T-helper 2 cell treated with Interferon-gamma antibody and Interleukin-4, amounts not matched to agents 5 μg/mL and 100 μg/mL, for 36 hours (primary cell): ENCODE measurements at regions not wholly inside any gene's neighbourhood (a gene's known extent, or its start where the extent isn't known, plus 50 kb on each side); places are given as distances from the start of the nearest gene placed in this dataset.

Experiments
- DNase-seq: peaks from one replicate; pipeline ENCODE4 v3.0.0; 2021; ENCODE audit warnings: low spot score
- H3K27ac Mint-ChIP-seq: one replicate; pipeline ENCODE4 v1.8.0; 2021; ENCODE audit warnings: mild to moderate bottlenecking, mixed read lengths
- H3K27me3 Mint-ChIP-seq: one replicate; pipeline ENCODE4 v1.8.0; 2021; ENCODE audit warnings: low read depth, mixed read lengths
- H3K36me3 Mint-ChIP-seq: one replicate; pipeline ENCODE4 v1.8.0; 2021; ENCODE audit warnings: low read depth, mixed read lengths
- H3K4me1 Mint-ChIP-seq: one replicate; pipeline ENCODE4 v1.8.0; 2021; ENCODE audit warnings: low read depth, mixed read lengths
- H3K4me3 Mint-ChIP-seq: one replicate; pipeline ENCODE4 v1.8.0; 2022; ENCODE audit warnings: mild to moderate bottlenecking, moderate library complexity, mixed read lengths
- H3K9me3 Mint-ChIP-seq: one replicate; pipeline ENCODE4 v1.8.0; 2021; ENCODE audit warnings: mixed read lengths

DNA sequence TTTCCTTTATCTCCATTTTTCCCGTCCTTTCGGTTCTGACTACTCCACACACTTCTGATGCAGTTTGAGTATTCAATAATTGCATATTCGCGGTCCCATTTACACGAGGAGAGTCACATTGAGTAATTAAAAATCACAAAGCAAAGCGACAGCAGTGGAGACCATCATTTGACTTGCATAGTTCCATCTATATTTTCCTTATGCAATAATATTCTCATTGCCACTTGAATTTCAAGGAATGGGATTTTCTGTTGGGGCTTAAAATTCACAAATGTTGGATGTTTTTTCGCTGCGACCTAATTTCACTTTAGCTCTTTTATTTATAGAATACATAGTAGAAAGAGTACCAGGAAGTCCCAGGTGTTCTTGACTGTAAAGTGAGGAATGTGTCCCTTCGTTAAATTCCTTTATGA, 186.8 kb downstream of the ZEB2 start:
- peaks cover 7% of the 10 kb centered on the region for H3K9me3 Mint-ChIP-seq
- H3K36me3 Mint-ChIP-seq: peaks cover 7% of the 10 kb centered on the region
- H3K4me1 Mint-ChIP-seq: peaks cover 36% of the 10 kb centered on the region

DNA sequence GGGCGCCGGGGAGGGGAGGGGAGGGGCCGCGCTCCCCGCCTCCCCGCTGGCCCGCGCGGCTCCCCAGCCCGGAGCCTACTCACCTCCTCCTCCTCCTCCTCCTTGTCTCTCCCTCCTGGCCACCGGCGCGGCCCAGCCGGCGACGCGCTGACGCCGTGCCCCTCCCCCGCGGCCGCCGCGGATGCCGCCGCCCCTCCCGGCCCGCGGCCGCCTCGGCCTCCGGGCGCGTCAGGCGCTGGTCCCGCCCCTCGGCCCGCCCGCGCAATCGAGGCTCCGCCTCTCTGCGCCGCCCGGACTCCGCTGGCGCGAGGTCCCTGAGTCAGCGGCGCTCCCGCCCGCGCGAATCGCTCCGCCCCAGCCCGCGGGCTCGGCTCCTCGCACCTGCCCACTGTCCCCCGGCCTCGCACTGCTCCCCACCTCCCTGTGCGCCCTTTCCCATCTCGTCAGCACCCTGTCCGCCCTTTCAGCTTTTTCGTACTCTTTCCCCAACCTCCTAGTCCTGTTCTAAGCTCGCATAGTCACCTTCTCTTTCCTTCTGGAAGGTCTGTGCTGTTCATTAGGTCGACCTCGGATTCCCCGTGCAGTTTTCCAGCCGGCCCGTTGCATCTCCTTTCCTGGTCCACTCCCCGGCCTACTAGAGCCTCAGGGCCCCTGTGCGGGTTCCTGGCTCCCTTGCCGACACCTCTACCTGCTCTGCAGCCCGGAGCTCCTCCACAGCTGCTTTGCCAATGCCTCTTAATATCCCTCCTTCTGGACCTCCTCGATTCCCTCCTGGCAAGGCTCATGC, 187.4 kb downstream of the ZEB2 start:
- Mint-ChIP-seq H3K36me3 (peaks cover 7% of the 10 kb centered on the region), H3K4me1 (peaks cover 36% of the 10 kb centered on the region), H3K9me3 (peaks cover 7% of the 10 kb centered on the region), H3K4me3 (peak overlapping the region; percentile 78), H3K27ac (peak overlapping the region; percentile 93), H3K27me3 (no peaks in the 10 kb centered on the region)
- peak; percentile 95 for DNase-seq

More for the DNA sequence above, 186.8 kb downstream of the ZEB2 start:
- DNase-seq: no peak
- Mint-ChIP-seq H3K27ac (peak overlapping the region; percentile 93), H3K4me3 (peak overlapping the region; percentile 78), H3K27me3 (no peaks in the 10 kb centered on the region)

DNA sequence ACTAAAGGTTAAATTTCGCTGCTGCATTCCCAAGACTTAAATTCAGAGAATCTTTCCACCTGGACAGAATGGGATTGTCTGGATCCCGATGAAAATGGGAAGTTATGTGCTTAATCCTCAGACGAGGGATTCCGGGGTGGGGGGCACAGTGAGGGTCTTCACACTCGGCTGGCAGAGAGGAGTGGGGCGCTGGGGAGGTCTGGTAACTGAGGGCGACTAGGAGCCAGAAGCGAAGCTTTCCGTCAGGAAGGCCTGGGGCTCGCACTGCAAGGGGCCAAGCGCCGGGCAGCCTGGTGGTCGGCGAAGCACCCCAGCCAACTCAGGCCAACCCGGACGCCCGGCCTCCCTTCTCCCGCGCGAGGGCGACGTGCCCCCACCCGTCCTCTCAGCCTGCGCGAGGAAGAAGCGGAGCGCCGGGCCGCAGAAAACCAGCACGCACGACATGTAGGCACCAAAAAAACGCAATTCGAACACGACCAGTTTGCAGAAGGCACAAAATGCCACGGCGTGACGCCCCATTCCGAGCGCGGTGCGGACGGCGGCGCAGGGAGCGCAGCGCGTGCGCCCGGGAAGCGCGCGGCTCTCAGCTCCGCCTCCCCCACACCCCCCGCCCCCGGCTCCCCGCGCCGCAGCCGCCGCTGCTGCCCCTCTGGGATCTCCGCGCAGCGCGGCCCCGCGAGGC, 188.1 kb downstream of the ZEB2 start:
- peaks cover 9% of the 10 kb centered on the region for H3K36me3 Mint-ChIP-seq
- peak overlapping the region; percentile 97 for H3K27ac Mint-ChIP-seq
- H3K4me3 Mint-ChIP-seq: peak overlapping the region; percentile 96
- peaks cover 3% of the 10 kb centered on the region for H3K9me3 Mint-ChIP-seq
- no peaks in the 10 kb centered on the region for H3K27me3 Mint-ChIP-seq
- DNase-seq: no peak
- H3K4me1 Mint-ChIP-seq: peaks cover 41% of the 10 kb centered on the region

DNA sequence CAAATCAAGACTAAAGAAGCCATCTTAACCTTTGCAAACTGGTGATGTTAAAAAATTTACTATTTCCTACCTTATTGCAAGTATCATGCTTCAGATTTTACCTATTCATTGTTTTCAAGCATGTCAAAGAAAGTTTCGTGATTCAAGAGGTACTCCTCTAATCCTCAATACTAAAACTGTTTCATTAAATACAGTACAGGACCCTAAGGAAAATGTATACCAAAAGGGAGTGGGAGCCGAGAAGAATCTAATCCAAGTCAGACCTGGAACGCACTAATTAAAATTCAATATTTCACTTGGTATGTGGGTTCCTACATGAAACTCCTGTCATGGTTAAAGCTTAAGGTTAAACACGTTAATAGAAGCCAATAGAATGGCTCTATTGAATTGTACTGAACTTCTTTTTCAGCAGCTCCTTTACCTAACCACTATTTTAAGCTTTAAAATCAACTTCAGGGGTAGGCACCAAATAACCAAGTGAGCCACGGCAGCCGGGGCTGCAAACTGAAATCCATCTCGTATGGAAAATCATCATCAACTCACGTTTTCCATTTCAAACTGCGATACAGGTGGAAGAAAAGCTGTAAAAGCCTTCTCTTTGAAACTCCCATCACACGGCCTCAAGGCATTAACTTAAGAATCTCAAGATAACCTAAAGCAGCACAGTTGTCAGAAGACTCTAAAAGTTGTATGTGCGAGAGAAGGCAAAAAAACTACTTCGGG, 188.8 kb downstream of the ZEB2 start:
- Mint-ChIP-seq H3K9me3 (no peaks in the 10 kb centered on the region), H3K27ac (peak overlapping the region; percentile 97), H3K4me3 (peak overlapping the region; percentile 96), H3K4me1 (peaks cover 45% of the 10 kb centered on the region), H3K36me3 (peaks cover 9% of the 10 kb centered on the region), H3K27me3 (no peaks in the 10 kb centered on the region)
- peak; percentile 42 for DNase-seq

DNA sequence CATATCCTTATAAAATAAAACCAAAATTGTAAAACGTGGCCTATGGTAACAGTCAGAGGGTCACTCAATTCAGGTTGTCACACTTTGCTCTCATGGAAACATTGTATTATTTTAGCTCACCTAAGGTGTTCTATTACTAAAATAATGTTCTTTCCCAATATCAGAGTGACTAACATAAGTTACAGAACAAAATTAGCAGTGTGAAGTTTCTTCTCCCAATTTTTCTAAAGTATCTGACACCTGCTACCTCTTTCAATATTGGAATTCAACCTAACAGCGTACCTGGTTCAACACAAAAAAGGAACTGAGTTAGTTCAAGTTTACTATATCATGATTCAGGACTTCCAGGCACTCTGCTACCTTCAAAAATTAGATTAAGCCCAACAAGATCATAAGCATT, 190.4 kb downstream of the ZEB2 start:
- H3K9me3 Mint-ChIP-seq: no peaks in the 10 kb centered on the region
- peaks cover 10% of the 10 kb centered on the region for H3K36me3 Mint-ChIP-seq
- peaks cover 59% of the 10 kb centered on the region for H3K4me1 Mint-ChIP-seq
- H3K27ac Mint-ChIP-seq: no peak overlapping the region
- no peak for DNase-seq
- peak overlapping the region; percentile 96 for H3K4me3 Mint-ChIP-seq
- no peaks in the 10 kb centered on the region for H3K27me3 Mint-ChIP-seq

DNA sequence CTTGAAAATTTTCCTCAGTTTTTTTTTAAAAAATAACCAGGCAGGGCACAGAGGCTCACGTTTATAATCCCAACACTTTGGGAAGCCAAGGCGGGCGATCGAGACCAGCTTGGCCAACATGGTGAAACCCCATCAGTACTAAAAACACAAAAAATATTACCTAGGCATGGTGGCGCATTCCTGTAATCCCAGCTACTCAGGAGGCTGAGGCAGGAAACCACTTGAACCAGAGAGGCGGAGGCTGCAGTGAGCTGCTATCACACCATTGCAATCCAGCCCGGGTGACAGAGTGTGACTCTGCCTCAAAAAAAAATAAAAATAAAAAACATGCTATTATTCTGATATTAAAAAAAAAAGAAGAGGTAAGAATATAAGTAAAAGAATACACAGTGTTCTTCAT, 191.0 kb downstream of the ZEB2 start:
- peaks cover 63% of the 10 kb centered on the region for H3K4me1 Mint-ChIP-seq
- H3K27me3 Mint-ChIP-seq: no peaks in the 10 kb centered on the region
- no peak overlapping the region for H3K27ac Mint-ChIP-seq
- H3K9me3 Mint-ChIP-seq: no peaks in the 10 kb centered on the region
- H3K36me3 Mint-ChIP-seq: peaks cover 10% of the 10 kb centered on the region
- DNase-seq: no peak
- no peak overlapping the region for H3K4me3 Mint-ChIP-seq

DNA sequence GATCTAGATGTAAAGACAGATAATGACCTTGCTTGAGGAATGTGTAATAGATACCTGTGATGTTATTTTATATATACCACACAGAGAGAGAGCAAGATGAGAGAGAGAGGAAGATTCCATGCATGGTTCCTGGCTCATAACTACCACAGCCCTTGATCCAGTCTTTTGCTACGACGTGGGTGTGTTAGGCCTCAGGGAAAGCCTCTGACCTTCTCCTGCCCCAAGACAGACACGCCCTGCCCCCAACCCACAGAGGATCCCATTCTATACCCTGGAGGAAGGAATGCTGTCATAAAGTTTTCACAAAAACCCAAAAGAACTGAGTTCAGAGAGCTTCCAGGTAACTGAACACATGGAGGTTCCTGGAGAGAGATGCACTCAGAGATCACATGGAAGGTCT, 193.1 kb downstream of the ZEB2 start:
- H3K4me3 Mint-ChIP-seq: no peak overlapping the region
- peaks cover 16% of the 10 kb centered on the region for H3K36me3 Mint-ChIP-seq
- no peaks in the 10 kb centered on the region for H3K9me3 Mint-ChIP-seq
- H3K27me3 Mint-ChIP-seq: no peaks in the 10 kb centered on the region
- H3K27ac Mint-ChIP-seq: no peak overlapping the region
- H3K4me1 Mint-ChIP-seq: peaks cover 67% of the 10 kb centered on the region
- no peak for DNase-seq

DNA sequence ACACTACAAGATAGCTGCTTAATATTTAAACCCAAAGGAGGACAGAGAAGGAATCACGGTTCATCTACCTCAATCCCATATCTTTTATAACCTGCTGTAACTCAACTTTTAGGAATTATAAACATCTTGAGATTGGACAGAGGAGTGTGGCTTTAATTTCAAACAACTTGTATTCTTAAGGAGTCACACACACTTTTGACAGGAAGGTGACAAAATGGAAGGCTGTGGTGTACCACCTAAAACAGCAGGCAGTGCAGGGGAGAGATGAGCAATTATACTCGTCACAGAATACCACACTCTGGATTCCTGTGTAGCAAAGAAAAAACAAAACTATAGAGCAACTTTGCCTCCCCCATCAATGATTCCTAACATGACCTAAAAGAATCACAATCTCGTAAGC, 194.8 kb downstream of the ZEB2 start:
- peak overlapping the region; percentile 66 for H3K4me3 Mint-ChIP-seq
- no peaks in the 10 kb centered on the region for H3K27me3 Mint-ChIP-seq
- H3K4me1 Mint-ChIP-seq: peaks cover 71% of the 10 kb centered on the region
- peaks cover 16% of the 10 kb centered on the region for H3K36me3 Mint-ChIP-seq
- no peaks in the 10 kb centered on the region for H3K9me3 Mint-ChIP-seq
- peak; percentile 78 for DNase-seq
- H3K27ac Mint-ChIP-seq: peak overlapping the region; percentile 94

DNA sequence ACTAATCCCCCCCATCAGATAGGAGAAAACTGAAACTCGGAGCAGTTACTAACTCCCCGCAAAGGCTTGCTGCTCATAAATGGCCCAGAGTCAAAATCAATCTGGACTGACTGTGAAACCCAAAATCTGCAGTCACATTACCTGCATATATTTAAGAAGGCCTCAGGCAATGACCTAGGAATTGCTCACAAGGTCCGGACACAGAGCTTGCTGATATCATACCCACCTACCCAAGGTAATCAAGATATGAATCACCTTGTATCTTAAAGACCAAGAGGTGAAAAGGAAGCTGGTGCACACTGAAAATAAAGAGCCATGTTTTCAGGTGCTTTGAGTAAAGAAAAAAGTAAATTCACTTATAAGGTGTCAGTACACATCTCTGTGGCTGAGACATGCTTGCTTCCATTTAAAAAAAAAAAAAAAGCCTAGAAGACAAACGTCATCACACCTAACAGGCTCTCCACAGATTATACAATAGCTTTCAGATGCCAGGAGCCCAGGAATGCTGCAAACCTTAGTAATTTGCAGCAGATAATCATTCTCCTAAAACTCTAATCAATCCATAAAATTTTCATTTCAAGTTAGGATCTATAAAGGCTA, 195.4 kb downstream of the ZEB2 start:
- Mint-ChIP-seq H3K9me3 (no peaks in the 10 kb centered on the region), H3K27ac (peak overlapping the region; percentile 94), H3K36me3 (peaks cover 14% of the 10 kb centered on the region), H3K4me1 (peaks cover 66% of the 10 kb centered on the region), H3K4me3 (peak overlapping the region; percentile 66), H3K27me3 (no peaks in the 10 kb centered on the region)
- peak; percentile 29 for DNase-seq

DNA sequence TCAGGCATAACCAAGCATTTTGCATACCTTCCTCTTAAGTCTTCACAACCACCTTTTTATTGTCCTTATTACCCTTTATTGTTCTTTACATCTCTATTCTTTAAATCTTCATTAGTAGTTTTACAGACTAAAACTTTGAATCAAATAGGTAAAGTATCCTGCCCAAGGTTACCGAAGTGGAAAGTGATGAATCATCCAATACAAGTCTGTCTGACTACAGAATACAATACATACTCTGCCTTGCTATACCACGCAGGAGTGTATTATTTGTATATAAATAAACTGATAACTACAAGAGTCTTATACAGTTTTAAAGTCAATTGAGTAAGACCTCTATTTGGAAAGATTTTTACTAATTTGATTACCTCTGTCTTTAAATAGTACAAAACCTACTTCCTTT, 196.0 kb downstream of the ZEB2 start:
- no peaks in the 10 kb centered on the region for H3K9me3 Mint-ChIP-seq
- no peak for DNase-seq
- H3K36me3 Mint-ChIP-seq: peaks cover 13% of the 10 kb centered on the region
- H3K27me3 Mint-ChIP-seq: no peaks in the 10 kb centered on the region
- H3K27ac Mint-ChIP-seq: peak overlapping the region; percentile 94
- peaks cover 65% of the 10 kb centered on the region for H3K4me1 Mint-ChIP-seq
- peak overlapping the region; percentile 66 for H3K4me3 Mint-ChIP-seq

DNA sequence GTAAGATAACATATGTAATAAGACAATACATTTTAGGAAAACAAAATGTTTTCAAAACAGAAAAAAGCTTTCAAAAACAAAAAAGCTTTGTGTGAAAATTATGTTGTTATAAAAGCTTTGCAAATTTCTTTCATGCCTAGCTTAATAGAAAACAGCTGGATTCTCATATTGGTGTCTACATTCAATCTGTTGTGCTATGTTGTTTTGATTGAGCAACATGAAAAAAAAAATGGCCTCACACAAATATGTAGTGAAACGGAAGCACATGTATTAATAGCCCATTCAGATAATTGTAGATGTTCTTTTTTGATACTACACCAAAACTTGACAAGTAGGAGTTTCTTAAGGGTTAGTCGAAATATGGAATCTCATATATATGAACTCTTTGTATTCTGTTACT, 197.5 kb downstream of the ZEB2 start:
- Mint-ChIP-seq H3K9me3 (no peaks in the 10 kb centered on the region), H3K4me1 (peaks cover 57% of the 10 kb centered on the region), H3K27ac (no peak overlapping the region), H3K27me3 (no peaks in the 10 kb centered on the region), H3K4me3 (no peak overlapping the region), H3K36me3 (peaks cover 11% of the 10 kb centered on the region)
- DNase-seq: no peak

DNA sequence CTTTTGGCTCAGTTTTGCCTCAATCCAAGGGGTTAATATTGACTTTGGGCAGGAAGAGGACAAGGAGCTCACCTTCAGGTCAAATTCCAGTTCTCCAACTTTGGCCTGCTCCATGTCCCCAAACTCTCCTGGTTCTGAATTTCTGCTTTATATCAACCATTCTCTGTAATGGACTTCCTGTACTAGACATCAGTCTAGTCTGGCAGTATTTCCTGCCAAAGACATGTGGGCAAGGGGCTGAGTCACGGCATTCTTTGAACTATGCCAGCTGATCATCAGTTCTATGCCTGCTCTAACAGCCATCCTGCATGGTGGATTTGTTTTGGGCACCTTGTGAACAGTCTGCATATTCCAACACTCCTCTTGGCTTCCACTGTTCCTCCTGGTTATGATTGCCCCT, 199.4 kb downstream of the ZEB2 start:
- DNase-seq: peak; percentile 36
- Mint-ChIP-seq H3K36me3 (peaks cover 15% of the 10 kb centered on the region), H3K27ac (peak overlapping the region; percentile 22)

DNA sequence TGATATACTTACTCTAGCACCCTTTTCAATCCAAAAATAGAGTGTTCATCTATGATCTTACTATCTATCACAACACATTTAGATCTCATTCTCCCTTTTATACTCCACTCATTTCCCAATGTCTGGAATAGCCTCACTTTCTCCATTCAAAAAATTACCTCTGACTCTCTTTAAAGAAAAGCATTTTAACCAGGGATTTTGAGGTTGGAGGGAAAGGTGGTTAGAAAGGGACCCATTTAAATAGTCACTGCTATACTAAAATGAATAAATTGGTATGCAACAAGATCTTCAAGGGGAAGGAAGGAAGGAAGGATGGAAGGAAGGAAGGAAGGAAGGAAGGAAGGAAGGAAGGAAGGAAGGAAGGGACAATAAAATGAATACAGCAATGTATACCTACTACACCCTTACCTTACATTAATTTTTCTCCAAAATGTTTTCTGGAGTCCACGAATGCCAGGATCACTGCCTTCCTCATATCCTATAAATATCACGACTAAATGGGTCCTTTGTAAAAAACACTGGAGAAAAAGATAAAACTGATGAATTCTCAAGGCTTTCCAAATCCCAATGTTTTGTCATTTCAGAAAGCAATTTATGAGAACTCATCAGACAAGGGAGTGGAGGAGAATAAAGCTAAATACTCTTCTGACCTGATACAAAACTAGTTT, 202.7 kb downstream of the ZEB2 start:
- peaks cover 22% of the 10 kb centered on the region for H3K9me3 Mint-ChIP-seq
- H3K27ac Mint-ChIP-seq: no peak overlapping the region
- H3K36me3 Mint-ChIP-seq: peaks cover 27% of the 10 kb centered on the region

More for the DNA sequence above, 199.4 kb downstream of the ZEB2 start:
- Mint-ChIP-seq H3K27me3 (no peaks in the 10 kb centered on the region), H3K9me3 (peaks cover 4% of the 10 kb centered on the region), H3K4me3 (peak overlapping the region; percentile 69), H3K4me1 (peaks cover 48% of the 10 kb centered on the region)

More for the DNA sequence above, 202.7 kb downstream of the ZEB2 start:
- H3K27me3 Mint-ChIP-seq: no peaks in the 10 kb centered on the region
- no peak overlapping the region for H3K4me3 Mint-ChIP-seq
- H3K4me1 Mint-ChIP-seq: peaks cover 22% of the 10 kb centered on the region
- DNase-seq: no peak
